Omental fat pad (tissue), 3 donors: ENCODE measurements at regions not wholly inside any gene's neighbourhood (a gene's known extent, or its start where the extent isn't known, plus 50 kb on each side); places are given as distances from the start of the nearest gene placed in this dataset.

Experiments
- ATAC-seq: fragments of 150-250 bp; one replicate; pipeline ENCODE4 v1.9.1; 2016; ENCODE audit warnings: mild to moderate bottlenecking, moderate library complexity; ENCODE audit not compliant: low FRiP score
- DNase-seq: peaks from one replicate; pipeline ENCODE4 v3.0.0-alpha.2; 2019; ENCODE audit warnings: low spot score
- TF ChIP-seq, protein P1 (sequence below), 3 donors: fragments of 450-650 bp; IDR thresholded peaks; one replicate each; pipeline ENCODE4 v1.5.1; 2016 to 2017; ENCODE audit warnings: antibody characterized with exemption in 3 of 3, mild to moderate bottlenecking in 3 of 3, moderate library complexity in 2 of 3

- ATAC-seq (no peak), DNase-seq (no peak)
- TF ChIP-seq, protein P1, sequence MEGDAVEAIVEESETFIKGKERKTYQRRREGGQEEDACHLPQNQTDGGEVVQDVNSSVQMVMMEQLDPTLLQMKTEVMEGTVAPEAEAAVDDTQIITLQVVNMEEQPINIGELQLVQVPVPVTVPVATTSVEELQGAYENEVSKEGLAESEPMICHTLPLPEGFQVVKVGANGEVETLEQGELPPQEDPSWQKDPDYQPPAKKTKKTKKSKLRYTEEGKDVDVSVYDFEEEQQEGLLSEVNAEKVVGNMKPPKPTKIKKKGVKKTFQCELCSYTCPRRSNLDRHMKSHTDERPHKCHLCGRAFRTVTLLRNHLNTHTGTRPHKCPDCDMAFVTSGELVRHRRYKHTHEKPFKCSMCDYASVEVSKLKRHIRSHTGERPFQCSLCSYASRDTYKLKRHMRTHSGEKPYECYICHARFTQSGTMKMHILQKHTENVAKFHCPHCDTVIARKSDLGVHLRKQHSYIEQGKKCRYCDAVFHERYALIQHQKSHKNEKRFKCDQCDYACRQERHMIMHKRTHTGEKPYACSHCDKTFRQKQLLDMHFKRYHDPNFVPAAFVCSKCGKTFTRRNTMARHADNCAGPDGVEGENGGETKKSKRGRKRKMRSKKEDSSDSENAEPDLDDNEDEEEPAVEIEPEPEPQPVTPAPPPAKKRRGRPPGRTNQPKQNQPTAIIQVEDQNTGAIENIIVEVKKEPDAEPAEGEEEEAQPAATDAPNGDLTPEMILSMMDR (IDR thresholded peaks at IDR 0.05), result no peak
These were observed 62.3 kb downstream of the UTRN start for GRCh38 chr6:144347448-144347759.

GRCh38 chr6:144347933-144348332 is 62.8 kb downstream of the UTRN start:
- TF ChIP-seq, protein P1 (IDR thresholded peaks at IDR 0.05), result no peak
- no peak for DNase-seq
- no peak for ATAC-seq

DNA sequence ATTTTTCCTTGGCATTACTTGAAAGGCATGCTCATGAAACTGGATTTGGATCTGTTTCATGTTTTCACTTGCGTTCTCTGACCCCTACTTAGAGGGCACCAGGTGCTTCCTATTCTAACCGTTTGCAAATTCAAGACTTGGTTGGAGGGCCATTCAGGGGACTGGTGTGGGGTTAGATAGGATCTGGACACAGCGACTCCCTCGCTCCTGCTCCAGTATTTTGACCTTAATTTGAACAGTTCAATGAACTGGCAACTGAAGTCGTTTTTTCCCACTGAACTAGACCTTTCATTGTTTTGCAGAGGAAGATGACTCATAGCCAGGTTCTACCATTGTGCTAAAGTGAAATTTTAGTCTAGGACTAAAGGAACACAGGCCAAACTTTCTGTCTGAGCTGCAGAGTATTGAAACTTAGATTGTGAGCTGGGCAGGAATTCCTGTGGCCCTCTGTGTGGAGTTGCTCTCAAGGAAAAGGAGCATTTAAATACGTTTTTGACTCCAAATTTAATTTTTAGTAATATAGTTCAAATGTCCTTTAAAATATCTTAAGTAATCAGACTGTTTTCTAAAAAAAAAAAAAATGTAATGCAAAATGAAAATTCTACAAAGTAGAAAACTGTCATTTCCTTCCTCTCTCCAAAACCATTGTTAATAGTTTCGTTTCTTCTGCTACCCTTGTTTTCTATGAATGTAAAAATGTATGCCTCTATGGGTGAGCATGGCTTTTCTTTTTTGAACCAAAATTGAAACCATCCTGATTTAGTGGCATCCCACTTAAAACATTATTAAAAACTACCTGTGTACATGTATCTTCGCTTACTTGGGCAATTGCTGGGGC is 64.8 kb downstream of the UTRN start:
- DNase-seq (no peak), ATAC-seq (peak; percentile 43)
- TF ChIP-seq, protein P1 (IDR thresholded peaks at IDR 0.05), result no peak

DNA sequence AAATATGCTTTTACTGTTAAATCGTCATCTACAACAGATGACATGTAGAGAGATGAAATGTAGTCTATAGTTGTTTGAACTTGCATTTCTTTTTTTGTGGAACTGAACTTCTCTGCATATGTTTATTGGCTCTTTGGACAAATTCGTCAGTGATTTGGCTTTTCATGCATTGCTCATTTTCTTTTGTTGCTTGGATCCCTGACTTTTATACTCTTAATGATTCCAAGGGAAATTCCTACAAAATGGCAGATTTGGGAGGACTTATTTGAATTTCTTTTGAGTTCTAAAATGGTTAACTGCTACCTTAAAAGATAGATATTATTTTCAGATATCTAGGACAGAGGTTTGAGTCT is 65.4 kb downstream of the UTRN start:
- DNase-seq, result no peak
- no peak for ATAC-seq
- TF ChIP-seq, protein P1 (IDR thresholded peaks at IDR 0.05), result no peak

- TF ChIP-seq, protein P1 (IDR thresholded peaks at IDR 0.05), result no peak
- no peak for ATAC-seq
- DNase-seq, result no peak
These were observed 66.4 kb downstream of the UTRN start for GRCh38 chr6:144351379-144352127.

- TF ChIP-seq, protein P1 (IDR thresholded peaks at IDR 0.05), result no peak
- DNase-seq, result no peak
- ATAC-seq, result no peak
These were observed 67.2 kb downstream of the UTRN start for GRCh38 chr6:144352331-144352730.

DNA sequence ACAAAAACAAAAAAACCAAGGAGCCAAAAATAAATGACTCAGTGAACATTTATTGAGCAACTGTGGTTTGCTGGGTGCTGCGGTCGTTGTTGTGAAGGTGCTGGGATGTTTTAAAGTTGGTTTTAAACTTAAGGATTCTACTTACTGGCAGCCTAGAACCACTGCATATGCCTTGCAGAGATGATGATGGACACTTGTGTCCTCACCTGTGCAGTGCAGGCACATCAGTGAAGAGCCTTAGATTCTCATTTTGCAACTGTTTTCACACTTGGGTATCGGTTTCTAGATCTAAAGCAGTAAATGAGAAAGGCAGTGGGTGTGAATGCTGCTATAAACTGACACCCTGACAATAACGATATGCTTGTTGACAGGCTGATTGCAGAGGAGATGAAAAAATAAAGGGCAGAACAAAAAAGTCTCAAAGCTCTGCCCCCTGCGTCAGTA is 68.8 kb downstream of the UTRN start:
- ATAC-seq, result no peak

More for the DNA sequence above, 68.8 kb downstream of the UTRN start:
- DNase-seq, result no peak
- TF ChIP-seq, protein P1 (IDR thresholded peaks at IDR 0.05), result no peak
